ENCODE measurements at regions not wholly inside any gene's neighbourhood (a gene's known extent, or its start where the extent isn't known, plus 50 kb on each side); places are given as distances from the start of the nearest gene placed in this dataset.

DNA sequence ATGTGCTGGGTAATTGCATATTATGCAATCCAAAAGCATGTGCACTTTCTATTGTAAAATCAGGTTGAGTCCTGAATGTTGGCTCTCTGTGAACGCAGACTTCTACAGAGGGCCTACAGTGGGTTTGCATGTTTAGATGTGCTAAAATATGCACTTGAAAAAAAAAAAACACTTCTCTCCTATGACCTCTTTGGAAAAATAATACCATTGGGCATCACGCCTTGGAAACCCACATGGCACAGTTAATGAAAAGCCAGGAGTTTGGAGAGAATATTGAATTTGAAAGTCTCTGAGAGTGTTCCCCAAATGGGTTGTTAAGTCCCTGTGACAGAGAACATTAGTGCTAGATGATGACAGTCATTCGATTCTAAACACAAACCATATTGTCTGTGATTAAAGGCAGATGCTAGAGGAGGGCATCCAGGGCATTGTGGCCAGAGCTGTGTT is 710.4 kb upstream of the PIK3C3 start:
- no peak for DNase-seq

DNA sequence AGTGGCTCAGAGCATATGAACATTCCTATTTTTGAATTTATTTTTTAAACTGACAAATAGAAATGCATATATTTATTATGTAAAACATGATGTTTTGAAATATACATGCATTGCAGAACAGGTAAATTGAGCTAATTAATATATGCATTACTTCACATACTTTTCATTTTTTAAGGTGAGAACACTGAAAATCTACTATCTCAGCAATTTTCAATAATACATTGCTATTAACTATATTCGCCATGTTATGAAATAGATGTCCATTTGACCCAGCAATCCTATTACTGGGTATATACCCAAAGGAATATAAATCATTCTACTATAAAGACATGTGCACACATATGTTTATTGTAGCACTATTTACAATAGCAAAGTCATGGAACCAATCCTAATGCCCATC is 717.7 kb upstream of the PIK3C3 start:
- DNase-seq: no peak

DNA sequence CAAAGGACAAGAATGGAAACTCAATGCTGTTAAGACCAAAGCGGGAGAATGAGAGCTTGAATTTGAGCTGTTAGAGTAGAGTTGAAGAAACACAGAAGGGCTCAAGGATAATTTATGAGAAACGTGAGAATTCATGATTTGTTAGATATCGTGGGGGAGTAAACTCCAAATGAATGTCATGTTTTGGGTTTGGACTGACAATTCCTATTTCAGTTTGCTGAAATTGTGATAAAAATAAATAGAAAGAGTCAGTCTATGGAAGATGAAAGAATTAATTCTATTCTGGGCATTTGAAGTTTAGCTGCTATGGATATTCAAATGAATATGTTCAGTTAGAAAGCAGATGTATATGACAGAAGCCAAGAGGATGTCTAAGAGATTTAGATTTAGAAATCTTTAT is 723.4 kb upstream of the PIK3C3 start:
- DNase-seq: no peak

DNA sequence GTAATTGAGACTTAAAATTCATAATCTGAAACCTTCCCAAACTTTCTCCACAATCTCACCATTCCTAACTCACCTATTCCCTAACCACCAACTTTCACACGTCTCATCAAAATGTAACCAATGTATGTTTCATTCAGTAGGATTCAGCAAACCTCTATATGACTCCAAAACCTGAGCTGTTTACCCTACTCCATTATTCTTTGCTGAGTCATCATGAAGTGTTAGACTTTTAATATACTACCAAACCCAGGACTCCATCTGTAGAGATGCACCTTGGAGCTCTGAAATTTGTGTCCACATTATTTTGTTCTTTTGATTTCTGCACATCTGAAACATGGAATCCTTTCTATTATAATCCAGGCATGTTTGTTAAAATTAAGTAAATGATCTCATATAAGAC is 727.0 kb upstream of the PIK3C3 start:
- no peak for DNase-seq

DNA sequence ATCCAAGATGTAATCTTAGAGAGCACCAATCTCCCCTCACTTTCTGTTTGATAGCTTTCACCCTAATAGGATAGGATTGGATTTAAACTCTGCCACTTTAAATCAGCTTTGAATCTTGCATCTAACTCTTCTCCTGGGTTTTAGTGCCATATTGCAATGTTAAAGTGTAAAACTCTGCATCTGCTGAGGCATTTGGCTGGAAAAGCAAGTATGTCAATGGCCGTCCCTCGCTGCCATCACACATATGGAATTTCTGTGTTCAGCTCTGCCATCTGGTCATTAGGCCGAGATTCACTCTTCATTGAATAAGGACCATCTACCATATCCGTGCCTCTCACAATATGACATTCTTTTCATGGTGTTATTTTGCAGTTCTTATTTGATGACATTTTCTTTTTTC is 728.1 kb upstream of the PIK3C3 start:
- DNase-seq: no peak

DNA sequence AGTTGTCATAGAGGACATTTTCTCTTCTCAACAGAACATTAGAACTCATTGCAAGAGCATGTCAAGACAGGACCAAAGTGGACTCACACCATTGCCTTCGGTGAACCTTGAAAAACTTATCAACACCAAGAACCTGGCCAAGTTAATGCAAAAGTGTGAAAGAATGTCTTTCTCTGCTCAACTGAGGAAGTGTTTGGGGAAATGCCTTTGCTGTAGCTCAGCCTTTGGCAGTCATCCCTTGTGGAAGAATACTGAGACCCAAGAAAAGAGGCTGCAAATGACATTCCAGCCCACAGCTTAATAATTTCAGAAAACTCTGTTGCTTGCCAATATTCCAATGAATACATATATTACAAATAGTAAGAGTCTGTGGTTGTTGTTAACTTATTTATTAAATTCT is 728.8 kb upstream of the PIK3C3 start:
- peak; percentile 56 for DNase-seq

DNA sequence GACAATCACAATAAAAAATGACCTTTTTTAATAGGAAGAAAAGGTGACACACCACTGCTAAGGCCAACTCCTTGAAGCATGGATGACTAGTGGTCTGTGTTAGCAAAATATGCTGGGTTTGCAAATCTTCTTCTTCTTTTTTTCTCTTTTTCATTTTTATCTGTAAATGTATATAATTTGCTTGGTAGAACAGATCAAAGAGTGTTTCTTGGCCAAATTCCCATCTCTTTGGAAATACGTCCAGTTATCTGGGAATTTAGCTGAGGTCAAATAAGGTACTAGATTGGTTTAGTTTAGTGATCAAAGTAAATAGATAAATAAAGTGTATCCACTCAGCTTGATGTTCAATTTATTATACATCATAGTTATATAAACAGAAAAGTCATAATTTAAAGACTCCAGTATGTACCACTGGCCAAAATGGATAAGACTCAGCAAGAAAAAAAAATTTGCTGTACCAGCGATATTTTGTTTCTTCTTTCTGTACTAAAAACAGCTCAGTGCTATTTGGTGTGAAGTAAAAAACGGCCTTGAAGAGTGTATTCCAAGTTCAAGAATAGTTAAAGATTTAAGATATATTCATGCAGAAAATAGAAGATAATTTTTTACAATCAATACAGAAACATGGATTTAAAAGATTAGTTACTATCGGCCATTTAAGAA is 738.6 kb upstream of the PIK3C3 start:
- DNase-seq: no peak

DNA sequence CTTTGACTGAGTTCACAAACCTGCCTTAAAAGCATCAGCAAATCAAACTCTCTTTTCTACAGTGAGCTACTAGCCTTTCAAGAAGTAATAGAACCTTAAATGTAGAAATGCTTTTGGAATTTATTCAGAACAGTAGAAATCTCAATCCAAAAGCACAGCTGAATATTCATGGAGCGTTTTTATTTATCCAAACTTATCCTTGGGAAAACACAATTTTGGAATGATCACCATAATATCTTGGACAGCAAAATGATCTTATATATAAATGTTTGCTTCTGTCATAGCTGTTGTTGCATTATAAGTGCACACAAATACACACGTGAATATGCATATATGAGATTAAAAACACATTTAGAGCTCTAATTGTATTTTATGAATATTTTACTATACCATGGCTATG is 747.3 kb upstream of the PIK3C3 start:
- DNase-seq: no peak

DNA sequence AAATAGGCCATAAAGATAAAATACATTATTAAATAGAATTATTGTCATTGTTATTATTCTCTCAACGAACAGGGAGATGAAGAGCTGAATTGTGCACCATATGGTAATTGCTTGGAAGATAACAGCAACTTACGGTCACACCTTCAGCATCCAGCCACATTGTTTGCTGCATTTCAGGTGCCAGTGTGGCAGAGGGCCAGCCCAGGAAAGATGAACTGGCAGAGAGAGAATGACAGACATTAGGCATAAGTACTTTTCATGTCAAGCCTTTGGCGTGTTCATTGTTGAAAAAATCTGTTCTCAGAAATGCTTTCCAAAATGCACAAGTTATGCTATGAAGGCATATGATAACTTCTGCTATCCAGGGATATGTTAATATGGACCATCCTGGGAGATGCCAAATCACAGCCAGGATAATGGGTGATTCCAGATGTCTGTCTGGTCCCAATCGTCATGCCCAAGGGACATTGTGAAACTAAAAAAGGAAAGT is 748.6 kb upstream of the PIK3C3 start:
- DNase-seq: no peak

DNA sequence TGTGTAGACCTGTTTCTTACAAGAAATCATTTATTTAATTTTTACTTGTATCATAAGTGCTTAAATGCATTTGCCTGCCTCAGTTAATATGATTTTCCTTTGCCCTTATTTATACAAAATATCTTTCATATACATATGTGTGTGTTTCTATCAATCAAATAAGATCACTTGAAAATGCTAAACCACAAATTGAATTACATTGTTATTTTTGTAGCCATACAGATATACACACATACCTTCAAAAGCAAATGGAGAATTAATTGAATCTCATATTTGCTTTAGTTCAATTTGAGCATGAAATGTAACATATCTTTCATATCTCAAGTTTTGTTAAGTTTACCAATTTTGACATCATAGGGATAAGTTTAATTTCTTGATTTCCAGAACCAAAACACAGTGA is 755.8 kb upstream of the PIK3C3 start:
- no peak for DNase-seq

DNA sequence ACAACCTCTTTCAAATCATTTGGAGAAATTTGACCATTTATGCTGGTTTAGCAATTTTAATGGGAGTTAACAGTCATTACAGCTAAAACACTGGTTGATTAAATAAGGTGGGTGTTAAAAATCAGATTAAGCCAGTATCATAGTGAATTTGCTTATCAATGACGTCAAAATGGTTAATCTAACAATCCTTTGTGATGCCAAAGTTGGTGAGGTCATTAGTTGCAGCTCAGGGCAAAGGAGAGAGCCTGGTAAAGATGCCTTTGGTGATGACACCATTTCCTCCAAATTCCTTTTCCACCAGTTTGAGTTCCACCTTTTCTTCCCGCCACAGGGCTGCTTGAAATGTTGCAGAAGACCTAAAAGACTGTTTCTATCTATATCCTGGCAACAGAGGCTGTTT is 757.1 kb upstream of the PIK3C3 start:
- DNase-seq: no peak

DNA sequence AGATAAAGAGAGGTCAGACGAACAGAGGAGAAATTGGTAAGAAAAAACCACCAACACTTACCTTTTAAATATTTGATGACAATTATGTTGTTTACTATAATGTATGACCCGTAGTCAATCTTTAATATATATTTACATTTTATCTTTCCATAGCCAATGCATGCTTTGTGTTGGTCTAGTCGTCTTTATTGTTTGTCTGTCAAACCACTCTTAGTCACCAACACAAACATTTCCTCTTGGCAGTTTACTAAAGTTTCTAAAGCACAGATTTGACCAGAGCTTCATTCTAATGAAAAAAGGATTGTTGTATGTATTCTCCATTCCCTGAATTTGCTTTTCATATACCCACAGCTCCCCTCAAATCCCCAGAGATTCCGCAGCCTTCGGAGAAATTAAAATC is 784.7 kb upstream of the PIK3C3 start:
- DNase-seq: no peak

DNA sequence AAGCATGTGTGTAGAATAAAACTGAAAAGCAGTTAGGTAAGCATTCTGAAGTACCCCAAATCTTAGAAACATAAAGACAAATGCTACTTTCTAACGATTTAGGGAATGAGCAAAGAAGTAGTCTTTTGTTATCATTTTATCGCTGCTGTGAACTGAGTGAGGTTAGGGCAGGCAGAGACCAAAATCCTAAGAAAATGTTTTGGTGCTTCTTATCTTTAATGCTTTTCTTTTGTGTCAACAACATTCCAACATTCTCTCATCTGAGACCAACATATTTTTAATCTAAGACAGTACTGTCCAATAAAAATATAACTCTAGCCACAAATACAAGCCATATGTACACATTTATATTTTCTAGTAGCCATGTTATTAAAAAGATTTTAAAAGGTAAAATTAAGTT is 789.4 kb upstream of the PIK3C3 start:
- no peak for DNase-seq

DNA sequence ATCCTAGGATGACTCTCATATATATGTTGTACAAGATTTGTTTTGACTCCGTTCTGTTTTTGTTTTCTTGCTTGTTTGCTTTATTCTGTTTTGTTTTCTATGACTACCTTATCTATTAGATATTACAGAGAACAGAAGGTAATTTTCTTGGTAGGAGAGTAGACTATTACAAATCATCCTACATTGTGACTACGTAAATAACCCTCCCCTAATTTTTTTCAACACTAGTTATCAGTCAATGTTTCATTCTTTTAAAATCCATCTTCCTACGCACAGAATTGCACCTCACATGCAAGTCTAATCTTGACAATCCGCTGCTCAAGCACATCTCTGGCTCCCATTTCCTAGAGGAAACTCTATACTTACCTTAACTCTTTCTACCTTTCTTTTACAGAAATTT is 792.3 kb upstream of the PIK3C3 start:
- DNase-seq: no peak

DNA sequence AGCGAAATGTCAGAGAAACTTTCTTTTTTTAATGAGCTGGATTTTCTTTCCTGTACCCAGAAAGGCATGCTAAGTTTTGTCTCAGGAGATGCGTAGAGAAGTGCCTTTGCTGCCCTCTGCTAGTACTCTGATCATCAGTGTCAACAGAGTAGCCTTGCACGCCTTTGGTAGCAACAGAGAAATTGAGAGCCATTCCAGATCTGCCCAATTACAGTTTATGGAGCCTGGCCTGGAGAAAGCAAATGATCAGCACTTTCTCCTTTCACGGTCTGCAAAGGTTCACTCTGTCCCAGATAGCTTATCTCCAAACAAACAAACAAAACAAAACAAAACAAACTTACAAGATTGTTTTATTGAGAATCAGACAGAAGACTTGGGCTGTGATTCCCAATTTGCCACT is 792.8 kb upstream of the PIK3C3 start:
- no peak for DNase-seq

DNA sequence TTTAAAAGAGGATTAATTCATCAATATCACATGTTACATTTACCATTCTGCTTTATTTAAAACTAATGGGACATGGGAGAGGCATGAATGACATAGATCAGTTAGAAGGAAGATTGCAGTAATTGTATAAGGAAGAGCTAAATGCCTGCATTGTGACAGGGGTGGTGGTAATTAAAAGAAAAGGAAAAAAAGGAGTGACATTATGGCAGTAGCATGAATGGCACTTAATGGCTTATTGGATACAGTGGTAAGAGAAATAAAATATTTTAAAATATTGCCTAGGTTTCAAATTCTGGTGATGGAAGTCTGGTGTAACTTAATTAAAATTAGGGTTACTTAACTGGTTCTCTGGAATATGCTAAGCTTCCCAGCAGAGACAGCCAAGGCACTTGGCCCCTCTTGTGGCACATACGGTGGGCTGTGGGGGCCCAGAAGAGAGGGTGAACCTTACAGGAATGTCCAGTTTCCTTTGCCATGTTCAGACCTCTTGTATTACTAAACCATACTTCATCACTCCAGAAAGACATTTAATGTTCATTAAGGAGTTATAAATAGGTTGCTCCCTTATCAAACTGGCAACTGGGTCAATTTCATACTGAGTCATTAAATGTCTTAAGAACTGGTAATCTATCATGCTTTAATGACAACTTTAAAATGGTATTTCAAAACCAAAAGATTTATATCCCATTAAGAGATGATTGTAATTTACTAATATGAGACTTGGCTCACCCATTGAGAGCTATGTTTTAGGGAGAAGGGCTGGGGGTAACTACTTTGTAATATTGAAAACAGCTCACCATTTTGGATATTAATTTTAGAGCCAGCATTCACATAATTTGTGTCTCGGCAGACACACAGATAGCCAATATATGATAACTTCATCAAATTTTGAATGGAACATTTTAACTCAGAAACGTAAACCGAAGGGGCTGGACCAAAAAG is 798.9 kb upstream of the PIK3C3 start:
- no peak for DNase-seq

DNA sequence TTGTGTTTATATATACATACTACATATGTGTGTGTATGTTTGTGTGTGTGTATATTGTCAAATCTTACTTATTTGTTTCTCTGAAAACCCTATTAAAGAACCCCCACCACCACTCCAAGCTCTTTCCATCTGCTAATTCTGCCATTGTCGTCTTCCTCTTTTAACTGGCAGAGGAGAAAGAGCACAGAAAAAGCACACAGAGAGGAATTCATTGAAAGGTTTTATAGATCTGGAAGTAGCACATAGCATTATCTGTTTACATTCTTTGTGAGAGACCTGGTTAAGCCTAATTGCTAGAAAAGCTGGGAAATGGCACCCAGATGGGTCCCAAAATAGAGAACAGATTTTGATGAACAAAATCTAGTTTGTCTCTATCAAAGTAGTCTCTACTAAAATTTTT is 800.0 kb upstream of the PIK3C3 start:
- no peak for DNase-seq

DNA sequence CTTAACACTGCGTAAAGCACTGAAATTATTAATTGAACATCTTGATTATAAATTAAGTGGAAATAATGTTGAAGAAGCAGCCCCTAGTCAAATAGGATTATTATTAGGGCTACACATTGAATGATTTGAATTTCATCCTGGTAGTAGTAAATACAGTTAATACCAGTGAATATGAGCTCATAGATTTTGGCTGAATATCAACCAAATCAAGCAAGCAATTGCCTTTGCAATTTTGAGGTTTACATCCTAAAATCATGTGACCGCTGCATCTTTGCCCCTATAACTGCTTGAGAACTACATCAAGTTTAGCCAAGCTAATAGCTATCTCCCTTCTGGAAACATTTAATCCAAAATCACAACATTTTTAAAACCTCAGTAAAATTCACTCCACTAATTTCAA is 801.2 kb upstream of the PIK3C3 start:
- DNase-seq: no peak

DNA sequence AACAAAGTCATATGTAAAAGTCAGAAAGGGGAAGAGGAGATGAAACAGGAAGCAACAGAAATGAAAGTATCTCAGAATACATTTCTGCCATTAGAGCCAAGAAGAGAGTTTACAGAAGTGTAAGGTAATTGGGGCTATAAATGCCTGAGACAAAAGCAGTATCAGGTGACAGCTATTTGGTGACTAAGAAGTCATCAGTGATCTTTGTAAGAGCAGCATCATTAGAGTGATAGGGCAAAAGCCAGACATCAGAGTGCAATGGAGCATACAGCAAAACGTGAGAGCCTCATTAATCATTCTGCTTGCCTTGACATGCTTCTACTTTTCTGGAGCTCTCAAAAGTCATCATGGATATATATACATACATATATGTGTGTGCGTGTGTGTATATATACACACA is 804.7 kb upstream of the PIK3C3 start:
- DNase-seq: no peak

DNA sequence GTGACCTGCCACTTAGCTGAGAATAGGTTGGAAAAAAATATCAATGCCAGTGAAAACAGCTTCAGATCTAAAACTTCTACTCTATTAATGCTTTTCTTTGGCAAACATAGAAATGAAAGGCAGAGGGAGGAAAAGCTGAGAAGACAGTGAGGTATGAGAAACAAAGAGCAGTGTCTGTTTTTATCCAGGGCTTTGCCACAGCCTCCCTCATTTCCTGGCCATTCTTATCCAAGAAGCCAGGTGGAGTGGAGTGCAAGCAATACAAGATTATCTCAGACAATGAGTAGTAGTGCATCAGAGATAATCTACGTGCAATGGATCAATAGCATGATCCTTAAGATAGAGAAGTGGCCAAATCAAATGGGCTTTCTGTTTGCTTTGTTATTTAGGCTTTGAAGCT is 808.7 kb upstream of the PIK3C3 start:
- DNase-seq: no peak

DNA sequence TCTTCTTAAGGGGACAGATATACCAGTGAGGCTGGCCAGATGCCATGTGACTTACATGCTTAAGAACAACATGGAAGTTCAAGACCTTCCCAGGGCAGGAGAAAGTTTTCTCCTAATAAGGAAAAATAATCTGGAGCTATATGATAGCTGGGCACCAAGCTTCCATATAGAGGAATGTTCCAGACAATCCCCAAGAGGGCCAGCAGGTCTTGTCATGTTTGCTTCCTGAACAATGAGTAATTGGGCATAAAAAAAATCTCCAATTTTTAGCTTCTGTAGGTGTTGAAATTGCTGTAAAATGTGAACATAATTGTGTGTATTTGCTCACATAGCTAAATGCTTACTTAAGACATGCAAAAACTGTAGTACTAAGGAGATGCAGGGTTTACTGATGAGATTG is 809.5 kb upstream of the PIK3C3 start:
- DNase-seq: no peak

DNA sequence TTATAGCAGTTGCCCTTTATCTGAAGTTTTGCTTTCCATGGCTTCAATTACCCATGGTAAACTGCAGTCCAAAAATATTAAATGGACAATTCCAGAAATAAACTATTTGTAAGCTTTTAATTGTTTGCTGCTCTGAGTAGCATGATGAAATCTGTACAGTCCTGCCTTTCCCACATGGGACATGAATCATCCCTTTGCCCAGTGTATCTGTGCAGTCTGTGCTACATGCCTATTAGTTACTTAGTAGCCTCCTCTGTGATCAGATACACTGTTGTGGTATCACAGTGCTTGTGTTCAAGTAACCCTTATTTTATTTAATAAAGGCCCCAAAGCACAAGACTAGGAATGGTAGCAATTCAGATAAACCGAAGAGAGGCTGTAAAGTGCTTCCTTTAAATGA is 810.6 kb upstream of the PIK3C3 start:
- no peak for DNase-seq

DNA sequence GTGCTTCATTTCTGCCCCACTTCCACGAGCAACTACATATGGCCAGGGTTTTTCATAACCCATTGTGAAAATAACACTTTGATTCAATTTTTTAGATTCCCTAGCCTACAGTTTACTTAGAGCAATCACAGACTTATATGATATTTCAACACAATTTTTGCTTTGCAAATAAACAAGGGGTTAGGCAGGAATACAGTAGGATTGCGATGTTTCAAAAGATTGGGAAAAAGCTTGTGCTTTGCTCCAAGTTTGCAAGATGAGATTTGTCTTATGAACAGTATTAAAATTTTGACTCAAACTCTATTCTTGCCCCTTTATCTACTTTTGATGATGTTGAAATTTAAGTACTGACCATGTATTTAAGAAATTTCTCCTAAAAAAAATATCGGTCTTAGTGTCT is 814.5 kb upstream of the PIK3C3 start:
- DNase-seq: no peak
